GM12878 (cell line): ENCODE measurements at regions not wholly inside any gene's neighbourhood (a gene's known extent, or its start where the extent isn't known, plus 50 kb on each side); places are given as distances from the start of the nearest gene placed in this dataset.

Experiments used
- ATAC-seq: fragments of 200-7000 bp; cut with Tn5 transposase; 3 replicates; pipeline ENCODE4 v1.9.1; 2020; ENCODE audit warnings: mild to moderate bottlenecking, moderate library complexity
- BruUV-seq: library from RNA; stranded (reverse); fragments of 400-500 nt; replicated peaks from 2 replicates; lab custom pipeline; 2021; lab: Mats Ljungman, UMichigan
- CTCF ChIA-PET: fragments of 300-600 bp; sonication (Branson Sonifier 250); formaldehyde crosslinking; extraction: SDS; loops from one replicate; lab custom pipeline; 2021; ENCODE audit warnings: inconsistent platforms; lab: Yijun Ruan, JAX
- POLR2A ChIA-PET: fragments of 350-600 bp; formaldehyde crosslinking; extraction: SDS; loops from one replicate; lab custom pipeline; 2021; ENCODE audit warnings: inconsistent platforms; lab: Charles Lee
- RAD21 ChIA-PET: fragments of 300-600 bp; sonication (Branson Sonifier 250); formaldehyde crosslinking; loops from one replicate; lab custom pipeline; 2023; ENCODE audit warnings: antibody characterized with exemption; ENCODE audit not compliant: unreplicated experiment; lab: Charles Lee
- SMC1A ChIA-PET: fragments of 300-600 bp; sonication (Branson Sonifier 250); formaldehyde crosslinking; loops from one replicate; lab custom pipeline; 2023; ENCODE audit not compliant: unreplicated experiment, uncharacterized antibody; lab: Charles Lee
- DNase-seq: peaks from one replicate; pipeline ENCODE4 v3.0.0-alpha.2; 2011; ENCODE audit warnings: low read depth, low spot score
- FAIRE-seq: peaks from 3 replicates; lab custom pipeline; 2011; peaks lifted over from hg19 to GRCh38; lab: Jason Lieb, UNC
- H2AFZ ChIP-seq: 2 replicates; pipeline ENCODE4 v1.6.0; 2011; ENCODE audit warnings: low read depth, low read length, control low read depth; ENCODE audit not compliant: control insufficient read depth
- H3K27ac ChIP-seq: 2 replicates; pipeline ENCODE4 v1.5.1; 2011; ENCODE audit warnings: control low read depth; ENCODE audit not compliant: control insufficient read depth, insufficient read depth
- H3K27me3 ChIP-seq, 2 experiments: replicated peaks in 1 of 2; 2 replicates each; pipeline versions ENCODE4 v1.6.0 to v1.6.1; 2011; ENCODE audit warnings: low read length in 1 of 2; ENCODE audit not compliant: control insufficient read depth in 2 of 2, insufficient read depth in 2 of 2
- H3K36me3 ChIP-seq, 2 experiments: 2 replicates each; pipeline ENCODE4 v1.5.1; 2011; ENCODE audit warnings: low read length in 1 of 2; ENCODE audit not compliant: control insufficient read depth in 2 of 2, insufficient read depth in 2 of 2
- H3K4me1 ChIP-seq: 2 replicates; pipeline ENCODE4 v1.6.1; 2011; ENCODE audit warnings: mild to moderate bottlenecking, low read length, moderate library complexity, mixed read lengths; ENCODE audit not compliant: control insufficient read depth, insufficient read depth
- H3K4me2 ChIP-seq: 2 replicates; pipeline ENCODE4 v1.6.0; 2011; ENCODE audit warnings: control low read depth; ENCODE audit not compliant: control insufficient read depth, insufficient read depth
- H3K4me3 ChIP-seq: fragments of 200-600 bp; sonication (generic); 2 replicates; pipeline ENCODE4 v1.5.1; 2016
- H3K79me2 ChIP-seq: 2 replicates; pipeline ENCODE4 v1.6.0; 2011; ENCODE audit warnings: low read length; ENCODE audit not compliant: control insufficient read depth, insufficient read depth
- H3K9ac ChIP-seq: 2 replicates; pipeline ENCODE4 v1.8.0; 2011; ENCODE audit warnings: low read length, control low read depth, mixed read lengths; ENCODE audit not compliant: control insufficient read depth, insufficient read depth
- H3K9me3 ChIP-seq: replicated peaks from 3 replicates; pipeline ENCODE4 v1.5.1; 2011; ENCODE audit warnings: mild to moderate bottlenecking, low read length; ENCODE audit not compliant: control insufficient read depth, insufficient read depth
- H4K20me1 ChIP-seq: 2 replicates; pipeline ENCODE4 v1.6.0; 2011; ENCODE audit not compliant: control insufficient read depth, insufficient read depth
- ATF2 ChIP-seq: IDR thresholded peaks from 2 replicates; pipeline ENCODE4 v1.6.1; 2012; ENCODE audit warnings: low read length, inconsistent platforms
- FOXK2 ChIP-seq: fragments of 450-650 bp; IDR thresholded peaks from 2 replicates; pipeline ENCODE4 v1.6.1; 2017; ENCODE audit warnings: mild to moderate bottlenecking, moderate library complexity
- FOXM1 ChIP-seq: IDR thresholded peaks from 2 replicates; pipeline ENCODE4 v1.6.1; 2012; ENCODE audit warnings: low read depth, mild to moderate bottlenecking, inconsistent platforms, low read length, moderate library complexity
- IRF5 ChIP-seq: fragments of 450-650 bp; IDR thresholded peaks from 2 replicates; pipeline ENCODE4 v1.6.1; 2017; ENCODE audit warnings: borderline replicate concordance
- JUND ChIP-seq: IDR thresholded peaks from 2 replicates; pipeline ENCODE4 v1.6.1; 2012; ENCODE audit warnings: low read depth, mild to moderate bottlenecking, low read length, improper control_type of control experiment, moderate library complexity
- MLLT1 ChIP-seq: fragments of 450-650 bp; IDR thresholded peaks from 2 replicates; pipeline ENCODE4 v1.6.1; 2016; ENCODE audit warnings: mild to moderate bottlenecking
- NR2C2 ChIP-seq: IDR thresholded peaks from 2 replicates; pipeline ENCODE4 v1.6.1; 2011; ENCODE audit warnings: borderline replicate concordance, low read depth; ENCODE audit not compliant: control insufficient read depth, insufficient read length
- RBBP5 ChIP-seq: fragments of 200-600 bp; sonication (generic); conservative IDR thresholded peaks from 2 replicates; pipeline ENCODE4 v1.6.1; 2016
- SREBF2 ChIP-seq: IDR thresholded peaks from 2 replicates; pipeline ENCODE4 v1.6.1; 2012; ENCODE audit warnings: mild to moderate bottlenecking, low read length
- SRF ChIP-seq, 2 experiments: IDR thresholded peaks; 2 replicates each; pipeline ENCODE4 v1.6.1; 2011; ENCODE audit warnings: low read depth in 2 of 2, low read length in 2 of 2, mild to moderate bottlenecking in 1 of 2, moderate library complexity in 1 of 2
- ZNF622 ChIP-seq: fragments of 450-650 bp; IDR thresholded peaks from 2 replicates; pipeline ENCODE4 v1.6.1; 2017; ENCODE audit warnings: mild to moderate bottlenecking, inconsistent platforms
- WGBS: methylation state at CpG from one replicate; pipeline ENCODE4 v1.1.6; 2016; ENCODE audit warnings: low lambda C conversion rate; ENCODE audit not compliant: insufficient replicate concordance, insufficient coverage; ENCODE audit errors: missing lambda C conversion rate; 5-methylcytosine and 5-hydroxymethylcytosine counted together
- in situ Hi-C: fragments of 300-500 bp; cut with MboI; formaldehyde crosslinking; loops from 9 replicates; pipeline ENCODE4 v1.14.3; 2018; ENCODE audit warnings: mixed read lengths
- intact Hi-C: fragments of 100-400 bp; cut with micrococcal nuclease; formaldehyde crosslinking; loops from one replicate; pipeline ENCODE4 v1.14.2; 2022; ENCODE audit not compliant: unreplicated experiment

DNA sequence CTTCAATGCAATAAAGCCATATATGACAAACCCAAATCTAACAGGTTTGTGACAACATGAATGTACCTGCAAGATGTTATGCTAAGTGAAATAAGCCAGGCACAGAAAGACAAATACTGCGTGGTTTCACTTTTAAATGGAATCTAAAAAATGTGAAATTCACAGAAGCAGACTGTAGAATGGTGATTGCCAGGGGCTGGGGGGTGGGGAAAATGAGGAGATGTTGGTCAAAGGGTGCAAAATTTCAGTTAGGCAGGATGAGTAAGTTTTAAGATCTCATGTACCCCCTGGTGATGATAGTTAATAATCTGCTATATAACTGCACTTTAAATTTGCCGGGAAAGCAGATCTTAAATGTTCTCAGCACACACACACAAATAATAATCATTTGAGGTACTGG lies 160.5 kb downstream of the PTBP2 start:
- ATAC-seq: no peak
- Histone ChIP-seq H3K4me1 (no peaks in the 10 kb centered on the region), H3K9me3 (no peaks in the 10 kb centered on the region), H3K79me2 (no peaks in the 10 kb centered on the region), H3K9ac (no peak overlapping the region), H3K4me3 (no peak overlapping the region), H2AFZ (no peak overlapping the region), H3K27ac (no peak overlapping the region), H3K27me3 (no peaks in the 10 kb centered on the region), H3K36me3 (no peaks in the 10 kb centered on the region), H4K20me1 (no peaks in the 10 kb centered on the region), H3K4me2 (no peak overlapping the region)
- DNase-seq: no peak
- TF ChIP-seq SRF (IDR thresholded peaks at IDR 0.05; ENCODE audit: low read depth in 2 of 2, low read length in 2 of 2) (no peak), RBBP5 (no peak), ZNF622 (no peak), NR2C2 (no peak), IRF5 (no peak), ATF2 (no peak), MLLT1 (no peak), FOXK2 (no peak), FOXM1 (no peak), SREBF2 (no peak), JUND (no peak)
- ChIA-PET POLR2A (no interaction called here), SMC1A (no interaction called here), RAD21 (no interaction called here), CTCF (no interaction called here)
- intact Hi-C loops: no loop called here
- BruUV-seq: no TSS peak
- WGBS: 25% methylated on average over 2 of the region's 2 CpGs
- in situ Hi-C loops: no loop called here
- FAIRE-seq: no peak
